Esophagus muscularis mucosa (tissue), 2 donors: ENCODE measurements at regions not wholly inside any gene's neighbourhood (a gene's known extent, or its start where the extent isn't known, plus 50 kb on each side); places are given as distances from the start of the nearest gene placed in this dataset.

Experiments used
- POLR2A ChIP-seq: fragments of 450-650 bp; IDR thresholded peaks from one replicate; pipeline ENCODE4 v1.6.1; 2017; ENCODE audit warnings: antibody characterized with exemption, moderate library complexity, mild to moderate bottlenecking, low read depth
- POLR2AphosphoS5 ChIP-seq, 2 donors: sonication (generic); formaldehyde crosslinking; IDR thresholded peaks; one replicate each; pipeline ENCODE4 v1.6.1; 2017; ENCODE audit warnings: antibody characterized with exemption in 2 of 2

- no peak for TF ChIP-seq POLR2A
- TF ChIP-seq POLR2AphosphoS5 (IDR thresholded peaks at IDR 0.05): no peak
Measured at GRCh38 chr16:26273607-26274006, 581.8 kb downstream of the HS3ST4 start.
